NCI-H1417 treated with DMSO at 0.1 percent for 48 hours (cell line): ENCODE measurements at regions not wholly inside any gene's neighbourhood (a gene's known extent, or its start where the extent isn't known, plus 50 kb on each side); places are given as distances from the start of the nearest gene placed in this dataset.
A peak's percentile ranks its signal among the peaks of the same experiment; 100 is the strongest.

Source experiments
- DNase-seq: peaks from one replicate; lab custom pipeline; 2025; lab: John Stamatoyannopoulos, UW

DNA sequence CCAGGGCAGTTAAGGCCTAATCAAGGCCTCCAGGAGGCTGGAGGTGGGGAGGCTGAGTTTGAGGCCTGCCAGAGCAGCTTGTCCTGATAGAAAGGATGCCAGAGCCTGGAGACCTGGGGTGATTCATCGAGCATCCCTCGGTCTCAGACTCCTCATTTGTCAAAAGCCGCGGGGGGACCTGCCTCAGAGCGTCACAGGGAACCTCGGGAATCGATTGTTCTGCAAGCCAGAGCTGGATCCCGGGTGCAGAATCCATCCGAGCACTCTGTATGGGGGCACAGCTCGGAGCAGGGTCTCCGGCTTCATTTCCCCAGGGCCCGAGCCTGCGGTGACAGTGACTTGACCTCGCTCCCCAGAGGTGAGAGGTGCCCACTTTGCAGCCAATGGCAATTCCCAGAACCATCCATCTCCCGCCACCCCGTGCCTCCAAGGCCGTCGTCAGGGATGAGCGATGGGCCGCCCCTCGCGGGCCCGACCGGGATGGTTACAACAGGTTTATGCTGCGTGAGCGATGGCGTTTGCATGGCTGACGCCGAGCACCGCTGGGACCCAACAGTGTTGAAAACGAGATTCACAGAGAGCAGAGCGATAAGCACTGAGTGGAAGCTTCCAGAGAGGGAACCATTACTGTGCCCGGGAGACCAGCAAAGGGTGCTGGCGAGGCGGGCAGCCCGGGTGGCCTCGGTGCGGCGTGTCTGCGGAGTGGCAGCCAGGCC lies 117.1 kb upstream of the GSE1 start:
- no peak for DNase-seq

DNA sequence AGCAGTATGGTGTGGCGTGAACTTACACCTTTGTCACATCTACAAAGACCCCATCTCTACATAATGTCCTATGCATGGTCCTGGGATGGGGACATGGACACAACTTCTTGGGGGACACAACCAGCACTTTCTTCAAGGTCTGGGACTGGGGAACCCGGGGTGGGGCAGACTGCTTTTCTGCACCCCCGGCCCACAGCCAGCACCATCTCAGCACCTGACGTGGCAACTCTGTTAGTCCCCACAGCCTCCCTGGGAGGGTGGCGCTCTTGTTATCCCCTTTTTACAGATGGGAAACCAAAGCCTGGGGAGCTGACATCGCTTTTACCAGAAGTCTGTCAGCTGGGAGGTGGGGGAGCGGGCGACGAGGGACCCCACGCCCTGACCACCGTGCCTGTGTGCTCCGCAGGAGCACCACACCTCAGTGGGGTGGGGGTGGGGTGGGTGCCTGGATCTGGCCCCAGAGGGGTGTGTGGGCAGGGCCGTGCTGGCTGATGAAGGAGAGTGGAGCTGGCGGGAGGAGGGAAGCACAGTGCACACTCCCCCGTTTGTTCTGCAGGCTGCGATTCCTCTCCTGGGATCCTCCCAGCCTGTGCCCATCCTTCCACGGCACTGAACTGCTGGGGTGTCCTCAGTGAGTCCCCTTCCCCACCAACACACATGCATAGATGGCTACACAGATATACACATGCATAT lies 115.4 kb upstream of the GSE1 start:
- DNase-seq: no peak

DNA sequence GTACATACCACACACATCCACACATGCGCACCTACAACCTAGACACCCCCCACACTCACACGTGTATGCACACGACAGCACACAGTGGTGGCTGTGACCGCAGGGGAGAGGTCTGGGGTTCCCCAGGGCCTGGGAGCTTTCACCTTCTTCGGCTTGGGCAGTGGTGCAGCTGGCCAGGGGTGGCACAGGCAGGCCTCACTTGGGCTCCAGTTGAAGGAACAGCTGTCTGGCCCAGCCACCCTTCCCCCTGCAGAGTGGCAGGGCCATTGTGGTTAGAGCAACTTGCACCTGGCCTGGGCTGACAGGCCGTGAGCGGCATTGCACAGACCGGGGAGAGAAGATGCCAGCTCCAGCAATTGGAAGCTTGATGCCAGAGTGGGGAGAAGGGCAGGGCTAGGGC lies 114.5 kb upstream of the GSE1 start:
- no peak for DNase-seq

DNA sequence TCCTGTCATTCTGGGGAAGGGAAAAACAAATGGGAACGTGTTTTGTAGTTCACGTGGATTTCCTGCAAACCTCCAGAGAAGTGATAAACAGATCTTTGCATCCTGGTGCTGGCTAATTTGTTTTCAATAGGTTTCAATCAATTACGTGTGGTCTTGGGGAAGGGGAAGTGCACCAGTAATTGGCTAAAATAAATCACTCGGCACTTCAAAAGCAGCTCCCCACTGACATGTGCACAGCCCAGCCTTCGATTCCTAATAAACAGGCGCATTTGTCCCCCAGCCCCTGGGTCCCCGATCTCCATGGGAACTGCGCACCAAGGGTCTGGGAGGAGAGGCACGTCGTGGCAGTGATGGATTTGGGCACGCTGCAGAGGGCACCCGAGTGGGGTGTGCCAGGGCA lies 112.9 kb upstream of the GSE1 start:
- no peak for DNase-seq

DNA sequence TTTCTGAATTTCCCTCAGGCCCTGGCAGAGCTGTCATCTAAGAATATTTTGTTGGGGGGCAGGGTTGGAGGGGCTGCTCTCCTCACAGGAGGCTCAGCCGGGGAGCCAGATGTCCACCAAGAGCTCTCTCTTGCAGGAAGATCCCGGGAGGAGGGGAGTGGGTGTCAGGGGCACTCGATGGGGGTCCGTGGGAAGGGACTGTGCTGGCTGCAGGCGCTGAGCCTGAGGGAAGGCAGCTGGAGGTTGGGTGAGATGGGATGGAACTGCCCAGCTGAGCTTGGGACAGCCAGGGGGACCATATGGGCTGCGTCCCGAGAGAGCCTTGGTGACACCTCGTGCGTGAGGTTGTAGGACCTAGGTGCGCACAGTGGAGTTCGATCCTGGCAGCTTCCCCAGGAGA lies 111.2 kb upstream of the GSE1 start:
- no peak for DNase-seq

DNA sequence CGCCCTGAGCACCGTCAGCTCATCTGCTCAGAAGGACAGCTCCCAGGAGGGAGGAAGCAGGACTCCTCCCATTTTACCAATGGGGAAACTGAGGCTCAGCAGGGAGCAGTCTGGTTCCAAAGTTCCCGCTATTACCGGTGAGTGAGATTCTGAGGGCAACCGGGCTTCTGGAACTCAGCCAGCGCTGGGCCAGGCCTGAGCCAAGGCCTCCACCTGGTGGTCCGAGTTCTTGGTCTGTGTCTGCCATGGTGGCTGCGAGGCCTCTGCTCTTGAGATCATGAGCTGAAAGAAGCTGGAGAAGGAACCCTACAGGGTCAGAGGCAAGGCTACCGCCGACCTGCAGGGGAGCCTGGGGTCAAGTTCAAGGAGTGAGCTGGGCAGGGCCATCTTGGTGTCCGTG lies 110.8 kb upstream of the GSE1 start:
- no peak for DNase-seq

DNA sequence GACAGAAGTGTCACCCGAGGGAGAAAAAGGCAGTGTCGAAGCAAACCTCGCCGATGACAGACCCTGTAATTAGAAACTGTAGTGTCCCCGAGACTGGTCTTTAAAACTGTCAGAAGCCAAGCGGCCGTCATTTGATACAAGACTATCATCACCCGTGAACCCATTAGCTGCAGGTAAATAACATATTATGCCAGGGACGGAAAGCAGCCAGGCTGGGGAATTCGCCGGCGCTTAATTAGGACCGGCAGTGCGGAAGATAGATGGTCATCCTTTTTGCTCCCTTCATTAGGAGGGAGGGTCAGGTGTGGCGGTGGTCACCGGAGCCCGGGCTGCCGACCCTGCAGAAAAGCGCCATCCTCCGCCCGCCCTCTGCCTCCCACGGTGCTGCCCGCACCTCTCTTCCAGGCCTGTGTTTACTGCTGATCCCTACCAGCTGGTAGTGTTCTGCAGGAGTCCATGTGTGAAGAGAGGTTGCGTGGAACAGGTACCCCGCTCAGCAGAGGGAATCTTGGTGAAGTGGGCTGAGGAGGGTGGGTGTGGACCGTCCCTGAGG lies 109.4 kb upstream of the GSE1 start:
- DNase-seq: peak; percentile 79

DNA sequence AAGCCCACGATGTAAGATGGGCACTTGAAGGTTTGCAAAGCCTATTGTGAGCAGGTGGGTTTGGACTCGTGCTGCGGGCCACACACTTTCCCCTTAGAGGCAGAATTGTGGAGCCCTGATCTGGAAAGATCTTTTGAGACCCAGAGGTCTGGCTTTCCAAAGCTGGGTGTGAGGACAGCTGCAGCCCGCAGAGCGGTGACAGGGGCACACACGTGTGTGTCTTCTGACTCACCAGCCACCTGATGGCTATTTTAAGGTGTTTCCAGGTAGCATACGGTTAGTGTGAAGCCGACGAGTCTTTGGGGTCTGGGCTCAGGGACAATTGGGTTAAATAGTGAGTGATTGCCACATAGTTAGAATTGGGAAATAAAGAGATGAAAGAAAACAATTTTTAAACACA lies 108.9 kb upstream of the GSE1 start:
- no peak for DNase-seq

DNA sequence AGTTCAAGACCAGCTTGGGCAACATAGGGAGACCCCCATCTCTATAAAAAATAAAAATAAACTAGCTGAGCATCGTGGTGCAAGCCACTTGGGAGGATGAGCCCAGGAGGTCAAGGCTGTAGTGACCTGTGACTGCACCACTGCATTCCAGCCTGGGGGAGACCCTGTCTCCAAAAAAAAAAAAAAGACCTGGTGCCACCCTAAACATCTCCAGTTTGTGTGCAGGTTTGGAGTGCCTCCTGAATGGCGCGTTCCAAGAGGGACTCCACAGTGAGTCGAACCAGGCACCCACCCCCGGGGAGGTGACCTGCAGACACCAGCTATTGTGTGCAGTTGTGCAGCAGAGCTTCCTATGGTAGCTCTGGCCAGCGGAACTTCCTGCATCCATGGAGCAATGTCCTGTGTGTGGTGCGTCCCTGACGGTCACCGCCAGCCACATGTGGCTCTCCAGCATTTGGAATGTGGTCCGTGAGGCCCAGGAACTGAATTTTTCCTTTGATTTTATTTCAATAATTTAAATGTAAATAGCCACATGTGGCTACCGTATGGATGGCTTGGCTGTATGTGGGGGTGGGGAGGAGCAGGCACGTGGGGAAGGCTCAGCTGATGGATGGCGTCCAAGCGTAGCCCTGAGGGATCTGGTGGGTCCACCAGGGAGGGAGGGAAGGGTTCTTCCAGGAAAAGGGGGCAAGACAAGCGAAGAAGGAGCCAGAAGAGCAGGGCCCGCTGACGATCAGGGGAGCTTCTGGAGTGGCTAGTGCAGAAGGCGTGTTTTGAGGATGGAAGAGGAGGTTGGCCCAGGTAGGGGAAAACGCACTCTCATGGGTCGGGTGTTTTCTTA lies 107.1 kb upstream of the GSE1 start:
- no peak for DNase-seq

DNA sequence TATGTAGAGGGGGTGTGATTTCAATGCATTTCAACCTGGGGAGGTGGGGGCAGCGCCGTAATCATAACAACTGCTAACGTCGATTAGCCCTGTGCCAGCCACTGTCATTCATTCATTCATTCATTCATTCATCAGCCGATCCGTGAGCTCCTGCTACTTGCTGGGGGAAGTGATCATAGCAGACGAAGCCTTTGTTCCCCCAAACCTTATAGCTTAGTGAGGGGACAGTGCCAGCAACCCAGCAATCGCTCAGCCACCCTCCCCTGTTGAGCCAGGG lies 106.5 kb upstream of the GSE1 start:
- DNase-seq: no peak

DNA sequence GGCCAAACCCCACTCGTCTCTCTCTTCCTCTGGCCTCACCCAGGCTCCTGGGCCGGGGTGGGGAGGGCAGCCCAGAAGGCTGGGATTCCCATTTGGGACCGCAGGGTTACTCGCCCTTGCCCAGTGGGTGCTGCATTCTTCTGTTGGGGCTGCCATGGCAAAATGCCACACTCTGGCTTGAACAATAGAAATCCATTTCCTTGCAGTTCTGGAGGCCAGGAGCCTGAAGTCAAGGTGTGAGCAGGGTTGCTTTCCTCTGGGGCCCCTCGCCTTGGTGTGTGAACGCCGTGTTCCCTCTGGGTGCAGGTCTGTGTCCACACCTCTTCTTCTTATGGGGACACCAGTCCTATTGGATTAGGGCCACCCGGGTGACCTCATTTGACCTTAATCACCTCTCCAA lies 105.8 kb upstream of the GSE1 start:
- DNase-seq: no peak

DNA sequence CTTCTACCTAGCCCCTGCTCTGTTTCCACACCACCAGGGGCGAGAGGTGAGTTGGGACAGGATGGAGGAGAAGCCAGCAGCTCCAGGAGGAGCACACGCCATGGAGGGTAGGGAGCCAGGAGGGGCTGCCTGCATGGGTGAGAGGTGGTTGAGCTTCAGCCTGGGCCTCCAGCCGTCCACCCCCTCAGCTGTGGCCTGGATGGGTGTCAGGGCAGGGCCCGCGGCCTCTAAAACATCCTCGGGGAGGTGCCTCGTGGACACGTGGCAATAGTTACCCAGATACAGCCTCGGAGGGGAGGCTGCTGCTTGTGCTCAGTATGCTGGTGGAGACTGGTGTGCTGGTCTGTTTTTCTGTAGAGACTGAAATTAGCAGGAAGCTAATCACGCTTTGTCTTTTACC lies 104.7 kb upstream of the GSE1 start:
- no peak for DNase-seq

DNA sequence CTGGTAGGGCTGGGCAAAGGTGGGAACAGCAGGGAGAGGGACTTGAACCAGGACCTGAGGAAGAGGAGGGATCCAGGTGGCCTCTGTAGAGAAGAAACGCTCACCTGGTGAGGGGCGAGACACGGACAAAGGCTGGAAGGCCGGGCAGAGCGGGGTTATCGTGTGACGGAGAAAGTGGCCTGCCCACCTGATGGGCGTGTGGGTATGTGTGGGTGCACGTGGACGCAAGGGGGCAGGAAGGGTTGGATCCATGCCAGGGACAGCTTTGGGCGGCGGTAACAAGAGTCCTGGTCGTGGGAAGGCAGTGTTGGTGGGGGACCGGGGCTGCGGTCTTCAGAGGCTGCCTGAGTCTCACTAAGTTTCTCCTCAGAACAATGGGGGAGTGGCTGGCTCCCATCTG lies 104.1 kb upstream of the GSE1 start:
- no peak for DNase-seq

DNA sequence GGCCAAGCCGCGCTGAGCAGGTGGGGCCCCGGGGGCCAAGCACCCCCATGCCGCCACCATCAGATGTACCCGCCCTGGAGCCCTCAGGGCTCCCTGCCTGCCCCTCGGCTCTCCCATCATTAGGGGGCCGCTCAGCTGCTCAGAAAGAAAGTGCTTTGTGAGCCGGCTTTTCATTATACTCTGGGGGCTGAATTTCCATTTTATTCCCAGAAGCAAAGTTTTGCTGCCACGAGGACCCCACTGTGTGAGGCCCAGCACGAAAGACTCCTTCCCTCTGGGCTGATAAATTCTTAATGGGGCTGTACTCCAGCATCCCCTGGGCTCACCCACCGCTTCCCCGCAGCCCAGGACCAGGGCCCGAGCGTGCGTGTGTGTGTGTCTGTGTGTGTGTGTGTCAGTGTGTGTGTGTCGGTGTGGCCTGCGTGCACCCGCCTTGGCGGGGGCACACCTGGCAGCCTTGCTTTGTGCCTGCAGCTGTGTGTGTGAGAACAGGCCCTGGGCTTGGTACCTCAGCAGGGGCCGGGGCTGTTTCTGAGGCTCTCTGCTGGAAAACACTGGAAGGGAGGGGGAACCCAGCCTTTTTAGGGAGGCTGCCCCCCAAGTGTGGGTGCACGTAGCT lies 103.0 kb upstream of the GSE1 start:
- no peak for DNase-seq

DNA sequence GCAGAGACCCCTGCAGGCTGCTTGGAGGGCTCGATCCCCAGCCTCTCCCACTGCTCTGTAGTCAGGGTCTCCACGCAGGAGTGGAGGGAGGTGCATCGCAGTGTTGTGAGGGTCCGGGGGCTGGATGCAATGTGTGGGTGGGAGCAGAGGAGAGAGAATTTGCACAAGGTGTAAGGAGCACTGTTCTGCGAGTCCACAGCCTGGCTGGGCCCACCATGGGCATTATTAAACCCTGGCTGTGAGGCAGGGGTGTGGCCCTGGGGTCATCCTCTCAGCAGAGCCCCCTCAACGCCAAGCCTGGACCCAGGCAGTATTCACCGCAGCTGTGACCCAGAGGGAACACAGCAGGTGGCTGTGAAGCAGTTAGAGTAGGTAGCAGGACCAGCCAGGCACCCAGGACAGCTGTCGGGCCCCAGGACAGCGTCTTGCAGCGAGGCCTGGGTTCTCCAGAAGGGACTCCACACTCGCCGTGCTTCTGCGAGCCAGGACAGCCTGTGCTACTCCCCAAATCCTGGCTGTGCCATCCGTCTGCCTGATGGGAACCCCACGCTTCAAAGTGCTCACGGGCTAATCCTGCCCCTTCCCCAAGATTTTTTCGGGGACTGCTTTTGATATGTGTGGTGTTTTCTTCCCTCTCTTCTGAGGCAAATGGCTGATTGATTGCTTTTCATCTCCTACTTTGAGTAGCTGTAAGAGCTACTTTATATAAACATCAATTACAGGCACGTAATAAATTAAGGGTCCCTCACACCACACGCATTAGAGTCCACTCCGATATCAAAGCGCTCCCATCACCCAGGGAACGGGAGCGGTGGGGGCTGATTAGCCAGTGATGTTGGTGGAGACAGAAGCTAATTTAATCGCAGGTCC lies 100.9 kb upstream of the GSE1 start:
- no peak for DNase-seq

DNA sequence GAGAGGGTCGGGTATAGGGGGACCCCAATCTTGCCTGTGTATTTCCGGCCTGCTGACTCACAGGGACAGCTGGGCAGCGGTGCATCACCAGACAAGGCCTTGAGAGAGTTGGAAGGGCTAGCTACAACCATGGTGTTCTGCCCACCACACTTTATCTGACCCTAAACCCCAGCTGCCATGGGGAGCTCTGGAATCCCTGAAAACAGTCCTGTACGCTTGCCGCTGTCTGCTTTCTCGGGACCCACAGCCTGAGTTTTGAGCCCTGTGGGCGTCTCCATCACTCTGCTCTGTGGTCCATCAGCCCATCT lies 100.4 kb upstream of the GSE1 start:
- no peak for DNase-seq

DNA sequence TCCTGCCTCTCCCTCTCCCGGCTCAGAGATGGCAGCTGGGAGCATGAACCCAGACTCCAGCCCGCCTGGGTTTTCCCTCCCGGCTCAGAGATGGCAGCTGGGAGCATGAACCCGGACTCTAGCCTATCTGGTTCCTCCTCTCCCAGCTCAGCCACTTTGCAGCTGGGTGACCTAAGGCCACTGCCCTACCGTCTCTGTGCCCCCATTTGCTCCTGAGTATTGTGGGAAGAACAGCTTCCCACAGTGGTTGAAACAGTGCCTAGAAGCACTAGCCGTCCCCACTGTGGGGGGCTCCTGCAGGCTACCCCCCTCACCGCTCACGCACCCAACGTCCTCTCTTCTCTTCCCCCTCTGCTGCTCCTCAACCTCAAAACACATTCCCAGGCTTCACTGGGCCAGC lies 99.9 kb upstream of the GSE1 start:
- DNase-seq: no peak

DNA sequence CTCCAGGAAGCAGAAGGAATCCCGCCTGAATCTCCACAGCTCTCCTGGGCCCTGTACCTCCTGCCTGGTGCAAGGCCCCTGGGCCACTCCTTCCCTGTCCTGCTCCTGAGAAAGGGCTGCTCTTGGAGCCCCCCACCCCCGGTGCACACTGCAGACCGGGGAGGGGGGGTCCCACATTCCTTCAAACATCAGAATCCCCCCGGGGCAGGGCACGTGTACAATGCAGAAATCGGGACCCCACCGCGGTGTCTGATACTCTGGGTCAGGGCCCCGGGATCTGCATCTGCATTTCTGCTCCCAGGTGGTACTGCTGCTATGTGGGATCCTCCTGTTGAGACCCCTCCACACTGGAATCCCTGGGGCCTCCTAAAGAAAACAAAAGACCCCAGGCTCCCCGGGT lies 99.5 kb upstream of the GSE1 start:
- no peak for DNase-seq

DNA sequence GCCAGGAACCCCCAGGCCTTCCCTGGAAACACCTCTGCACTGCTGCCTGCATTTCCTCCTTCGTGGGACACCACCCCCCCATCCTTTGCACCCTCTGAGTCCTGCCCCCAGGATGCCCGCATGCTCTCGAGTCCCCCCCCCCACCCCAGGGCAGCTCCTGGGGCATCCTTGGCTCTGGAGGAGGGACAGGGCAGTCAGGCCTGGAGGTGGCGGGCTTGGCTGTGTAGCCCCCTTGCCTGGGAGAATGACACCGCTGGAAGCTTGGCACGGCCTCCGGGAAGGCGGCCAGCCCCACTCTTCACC lies 98.9 kb upstream of the GSE1 start:
- DNase-seq: no peak

DNA sequence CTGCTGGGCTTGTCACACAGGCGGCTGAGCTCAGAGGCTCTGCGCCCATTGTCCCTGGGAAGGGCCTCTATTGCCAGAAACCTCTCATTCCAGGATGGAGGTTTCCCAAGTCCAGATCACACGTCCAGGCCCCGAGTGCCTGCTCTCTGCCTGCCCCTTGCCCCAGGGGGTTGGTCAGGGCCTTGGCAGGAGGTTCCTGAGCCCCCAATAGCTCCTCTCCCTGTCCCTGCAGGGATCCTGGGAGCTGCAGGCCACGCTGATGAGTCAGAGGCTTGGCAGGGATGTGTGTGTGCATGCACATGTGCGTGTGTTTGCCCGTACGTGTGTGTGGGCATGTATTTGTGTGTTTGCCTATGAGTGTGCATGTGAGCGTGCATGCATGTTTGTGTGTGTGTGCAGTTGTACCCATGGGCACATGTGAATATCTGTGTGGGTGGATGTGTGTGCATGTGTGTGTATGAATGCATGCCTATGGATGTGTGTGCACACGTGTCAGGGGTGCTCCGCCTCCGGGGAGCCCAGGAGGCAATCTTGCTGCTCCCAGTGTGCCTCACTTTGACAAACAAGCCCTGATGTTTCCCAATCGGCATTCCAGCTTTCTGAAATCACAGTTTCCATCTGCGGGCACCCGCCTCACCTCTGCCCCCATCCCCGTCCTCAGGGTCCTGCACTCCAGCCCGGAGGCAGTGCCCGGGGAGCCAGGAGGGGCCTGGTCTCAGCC lies 98.4 kb upstream of the GSE1 start:
- no peak for DNase-seq

DNA sequence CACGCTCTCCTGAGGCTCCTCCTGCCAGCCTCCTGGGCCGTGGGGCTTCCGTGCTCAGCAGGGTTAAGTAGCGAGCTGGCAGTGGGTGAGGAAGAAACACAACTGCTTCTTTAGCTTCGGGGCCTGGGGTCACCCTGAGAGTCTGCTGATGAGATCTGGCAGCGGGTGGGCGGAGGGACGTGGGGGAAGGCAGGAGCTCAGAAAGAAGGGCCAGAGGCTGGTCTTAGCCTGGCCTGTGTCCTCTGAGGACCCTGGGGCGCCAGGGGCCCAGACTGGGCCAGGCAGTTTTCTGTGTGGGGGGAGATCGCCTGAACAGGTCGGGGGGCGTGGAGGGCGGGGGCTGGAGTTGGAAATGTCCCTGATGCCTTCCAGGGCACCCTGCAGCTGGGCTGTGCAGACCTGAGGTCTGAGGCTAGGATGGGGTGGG lies 97.8 kb upstream of the GSE1 start:
- no peak for DNase-seq
